HCT116 (cell line): ENCODE measurements at regions not wholly inside any gene's neighbourhood (a gene's known extent, or its start where the extent isn't known, plus 50 kb on each side); places are given as distances from the start of the nearest gene placed in this dataset.

ENCODE experiments used
- CEBPB ChIP-seq: IDR thresholded peaks from 2 replicates; pipeline ENCODE4 v1.6.1; 2012; ENCODE audit warnings: low read depth
- EZH2 ChIP-seq: fragments of 200-600 bp; sonication (generic); IDR thresholded peaks from 2 replicates; pipeline ENCODE4 v1.6.1; 2017; ENCODE audit warnings: antibody characterized with exemption, mixed run types
- POLR2A ChIP-seq: IDR thresholded peaks from 2 replicates; pipeline ENCODE4 v1.7.0; 2011; ENCODE audit warnings: borderline replicate concordance; ENCODE audit not compliant: insufficient read depth, insufficient read length; ENCODE audit errors: extremely low read depth
- POLR2AphosphoS5 ChIP-seq: IDR thresholded peaks from 2 replicates; pipeline ENCODE4 v1.6.1; 2011; ENCODE audit warnings: mild to moderate bottlenecking, low read depth, low read length, moderate library complexity
- RAD21 ChIP-seq: IDR thresholded peaks from 2 replicates; pipeline ENCODE4 v1.6.1; 2012; ENCODE audit warnings: low read depth, mild to moderate bottlenecking
- SP1 ChIP-seq: IDR thresholded peaks from 2 replicates; pipeline ENCODE4 v1.6.1; 2012; ENCODE audit warnings: low read depth
- TCF7L2 ChIP-seq: IDR thresholded peaks from 2 replicates; pipeline ENCODE4 v1.7.0; 2011; ENCODE audit warnings: borderline replicate concordance, inconsistent platforms; ENCODE audit not compliant: insufficient read depth, insufficient read length; ENCODE audit errors: extremely low read depth
- ZFX ChIP-seq: fragments of 450-650 bp; IDR thresholded peaks from 2 replicates; pipeline ENCODE4 v1.6.1; 2017
- ZNF274 ChIP-seq: fragments of 200-500 bp; sonication (Bioruptor generic); IDR thresholded peaks from 2 replicates; pipeline ENCODE4 v1.6.1; 2014; ENCODE audit warnings: mild to moderate bottlenecking, low read depth, low read length, inconsistent platforms
- TF ChIP-seq, protein P1 (sequence below), 3 experiments: fragments of 200-600 bp in 1 of 3; sonication (generic) in 1 of 3; IDR thresholded peaks in 2 of 3; conservative IDR thresholded peaks in 1 of 3; 2 replicates each; pipeline ENCODE4 v1.5.1; 2012 to 2017; ENCODE audit warnings: low read depth in 2 of 3, low read length in 2 of 3, antibody characterized with exemption in 1 of 3, borderline replicate concordance in 1 of 3, control low read depth in 1 of 3, mild to moderate bottlenecking in 1 of 3, mixed read lengths in 1 of 3, mixed run types in 1 of 3, moderate library complexity in 1 of 3; ENCODE audit not compliant: insufficient read depth in 1 of 3
- TF ChIP-seq, protein P2 (sequence below): IDR thresholded peaks from 2 replicates; pipeline ENCODE4 v1.6.1; 2012
- TF ChIP-seq, protein P3 (sequence below): IDR thresholded peaks from 2 replicates; pipeline ENCODE4 v1.6.1; 2012; ENCODE audit warnings: low read depth
- TF ChIP-seq, protein P4 (sequence below): IDR thresholded peaks from 2 replicates; pipeline ENCODE4 v1.6.1; 2012
- TF ChIP-seq, protein P5 (sequence below): IDR thresholded peaks from 2 replicates; pipeline ENCODE4 v1.6.1; 2011; ENCODE audit warnings: mild to moderate bottlenecking, low read length, moderate library complexity; ENCODE audit not compliant: insufficient replicate concordance; ENCODE audit errors: extremely low read depth

DNA sequence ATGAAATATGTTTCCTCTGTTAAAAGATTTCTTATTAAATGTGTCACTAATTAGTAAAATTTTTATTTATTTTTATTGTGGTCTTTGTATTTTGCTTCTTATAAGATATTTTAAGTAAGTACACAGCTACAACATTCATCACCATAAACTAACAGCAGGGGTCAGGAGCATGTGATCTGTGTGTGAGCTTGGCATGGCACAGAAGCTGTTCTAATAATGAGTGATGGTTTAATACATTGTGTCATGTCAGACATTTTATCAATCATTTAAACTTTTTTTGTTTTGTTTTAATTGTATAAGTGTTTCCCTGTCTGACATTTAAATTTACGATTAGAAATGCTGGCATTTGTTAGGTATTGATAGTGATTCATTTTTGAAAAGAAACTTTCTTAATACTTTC is 585.4 kb downstream of the DSC3 start:
- TF ChIP-seq, protein P1, sequence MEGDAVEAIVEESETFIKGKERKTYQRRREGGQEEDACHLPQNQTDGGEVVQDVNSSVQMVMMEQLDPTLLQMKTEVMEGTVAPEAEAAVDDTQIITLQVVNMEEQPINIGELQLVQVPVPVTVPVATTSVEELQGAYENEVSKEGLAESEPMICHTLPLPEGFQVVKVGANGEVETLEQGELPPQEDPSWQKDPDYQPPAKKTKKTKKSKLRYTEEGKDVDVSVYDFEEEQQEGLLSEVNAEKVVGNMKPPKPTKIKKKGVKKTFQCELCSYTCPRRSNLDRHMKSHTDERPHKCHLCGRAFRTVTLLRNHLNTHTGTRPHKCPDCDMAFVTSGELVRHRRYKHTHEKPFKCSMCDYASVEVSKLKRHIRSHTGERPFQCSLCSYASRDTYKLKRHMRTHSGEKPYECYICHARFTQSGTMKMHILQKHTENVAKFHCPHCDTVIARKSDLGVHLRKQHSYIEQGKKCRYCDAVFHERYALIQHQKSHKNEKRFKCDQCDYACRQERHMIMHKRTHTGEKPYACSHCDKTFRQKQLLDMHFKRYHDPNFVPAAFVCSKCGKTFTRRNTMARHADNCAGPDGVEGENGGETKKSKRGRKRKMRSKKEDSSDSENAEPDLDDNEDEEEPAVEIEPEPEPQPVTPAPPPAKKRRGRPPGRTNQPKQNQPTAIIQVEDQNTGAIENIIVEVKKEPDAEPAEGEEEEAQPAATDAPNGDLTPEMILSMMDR (IDR thresholded peaks at IDR 0.05 in 2 of 3, conservative IDR thresholded peaks at IDR 0.05 in 1 of 3; ENCODE audit: borderline replicate concordance in 1 of 3, insufficient read depth in 1 of 3, low read depth in 2 of 3, low read length in 2 of 3) = no peak
- no peak for TF ChIP-seq TCF7L2
- no peak for TF ChIP-seq CEBPB
- TF ChIP-seq POLR2A = no peak
- TF ChIP-seq, protein P2, sequence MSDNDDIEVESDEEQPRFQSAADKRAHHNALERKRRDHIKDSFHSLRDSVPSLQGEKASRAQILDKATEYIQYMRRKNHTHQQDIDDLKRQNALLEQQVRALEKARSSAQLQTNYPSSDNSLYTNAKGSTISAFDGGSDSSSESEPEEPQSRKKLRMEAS = no peak
- no peak for TF ChIP-seq POLR2AphosphoS5
- TF ChIP-seq ZNF274 = no peak
- TF ChIP-seq, protein P3, sequence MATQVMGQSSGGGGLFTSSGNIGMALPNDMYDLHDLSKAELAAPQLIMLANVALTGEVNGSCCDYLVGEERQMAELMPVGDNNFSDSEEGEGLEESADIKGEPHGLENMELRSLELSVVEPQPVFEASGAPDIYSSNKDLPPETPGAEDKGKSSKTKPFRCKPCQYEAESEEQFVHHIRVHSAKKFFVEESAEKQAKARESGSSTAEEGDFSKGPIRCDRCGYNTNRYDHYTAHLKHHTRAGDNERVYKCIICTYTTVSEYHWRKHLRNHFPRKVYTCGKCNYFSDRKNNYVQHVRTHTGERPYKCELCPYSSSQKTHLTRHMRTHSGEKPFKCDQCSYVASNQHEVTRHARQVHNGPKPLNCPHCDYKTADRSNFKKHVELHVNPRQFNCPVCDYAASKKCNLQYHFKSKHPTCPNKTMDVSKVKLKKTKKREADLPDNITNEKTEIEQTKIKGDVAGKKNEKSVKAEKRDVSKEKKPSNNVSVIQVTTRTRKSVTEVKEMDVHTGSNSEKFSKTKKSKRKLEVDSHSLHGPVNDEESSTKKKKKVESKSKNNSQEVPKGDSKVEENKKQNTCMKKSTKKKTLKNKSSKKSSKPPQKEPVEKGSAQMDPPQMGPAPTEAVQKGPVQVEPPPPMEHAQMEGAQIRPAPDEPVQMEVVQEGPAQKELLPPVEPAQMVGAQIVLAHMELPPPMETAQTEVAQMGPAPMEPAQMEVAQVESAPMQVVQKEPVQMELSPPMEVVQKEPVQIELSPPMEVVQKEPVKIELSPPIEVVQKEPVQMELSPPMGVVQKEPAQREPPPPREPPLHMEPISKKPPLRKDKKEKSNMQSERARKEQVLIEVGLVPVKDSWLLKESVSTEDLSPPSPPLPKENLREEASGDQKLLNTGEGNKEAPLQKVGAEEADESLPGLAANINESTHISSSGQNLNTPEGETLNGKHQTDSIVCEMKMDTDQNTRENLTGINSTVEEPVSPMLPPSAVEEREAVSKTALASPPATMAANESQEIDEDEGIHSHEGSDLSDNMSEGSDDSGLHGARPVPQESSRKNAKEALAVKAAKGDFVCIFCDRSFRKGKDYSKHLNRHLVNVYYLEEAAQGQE = no peak
- no peak for TF ChIP-seq RAD21
- no peak for TF ChIP-seq EZH2
- TF ChIP-seq ZFX = no peak
- TF ChIP-seq, protein P4, sequence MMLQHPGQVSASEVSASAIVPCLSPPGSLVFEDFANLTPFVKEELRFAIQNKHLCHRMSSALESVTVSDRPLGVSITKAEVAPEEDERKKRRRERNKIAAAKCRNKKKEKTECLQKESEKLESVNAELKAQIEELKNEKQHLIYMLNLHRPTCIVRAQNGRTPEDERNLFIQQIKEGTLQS = no peak
- no peak for TF ChIP-seq SP1
- TF ChIP-seq, protein P5, sequence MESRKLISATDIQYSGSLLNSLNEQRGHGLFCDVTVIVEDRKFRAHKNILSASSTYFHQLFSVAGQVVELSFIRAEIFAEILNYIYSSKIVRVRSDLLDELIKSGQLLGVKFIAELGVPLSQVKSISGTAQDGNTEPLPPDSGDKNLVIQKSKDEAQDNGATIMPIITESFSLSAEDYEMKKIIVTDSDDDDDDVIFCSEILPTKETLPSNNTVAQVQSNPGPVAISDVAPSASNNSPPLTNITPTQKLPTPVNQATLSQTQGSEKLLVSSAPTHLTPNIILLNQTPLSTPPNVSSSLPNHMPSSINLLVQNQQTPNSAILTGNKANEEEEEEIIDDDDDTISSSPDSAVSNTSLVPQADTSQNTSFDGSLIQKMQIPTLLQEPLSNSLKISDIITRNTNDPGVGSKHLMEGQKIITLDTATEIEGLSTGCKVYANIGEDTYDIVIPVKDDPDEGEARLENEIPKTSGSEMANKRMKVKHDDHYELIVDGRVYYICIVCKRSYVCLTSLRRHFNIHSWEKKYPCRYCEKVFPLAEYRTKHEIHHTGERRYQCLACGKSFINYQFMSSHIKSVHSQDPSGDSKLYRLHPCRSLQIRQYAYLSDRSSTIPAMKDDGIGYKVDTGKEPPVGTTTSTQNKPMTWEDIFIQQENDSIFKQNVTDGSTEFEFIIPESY = no peak
